NCI-H187 treated with DMSO at 0.1 percent for 48 hours (cell line): ENCODE measurements at regions not wholly inside any gene's neighbourhood (a gene's known extent, or its start where the extent isn't known, plus 50 kb on each side); places are given as distances from the start of the nearest gene placed in this dataset.

Experiments used
- DNase-seq: peaks from one replicate; lab custom pipeline; 2025; lab: John Stamatoyannopoulos, UW

GRCh38 chr14:101066826-101067510 is 163.4 kb upstream of the RTL1 start:
- no peak for DNase-seq

GRCh38 chr14:101068313-101069227 is 165.0 kb upstream of the RTL1 start:
- no peak for DNase-seq

GRCh38 chr14:101069228-101069549 is 165.7 kb upstream of the RTL1 start:
- DNase-seq: no peak

- DNase-seq: no peak
Observed at GRCh38 chr14:101069666-101070362, 166.3 kb upstream of the RTL1 start.

DNA sequence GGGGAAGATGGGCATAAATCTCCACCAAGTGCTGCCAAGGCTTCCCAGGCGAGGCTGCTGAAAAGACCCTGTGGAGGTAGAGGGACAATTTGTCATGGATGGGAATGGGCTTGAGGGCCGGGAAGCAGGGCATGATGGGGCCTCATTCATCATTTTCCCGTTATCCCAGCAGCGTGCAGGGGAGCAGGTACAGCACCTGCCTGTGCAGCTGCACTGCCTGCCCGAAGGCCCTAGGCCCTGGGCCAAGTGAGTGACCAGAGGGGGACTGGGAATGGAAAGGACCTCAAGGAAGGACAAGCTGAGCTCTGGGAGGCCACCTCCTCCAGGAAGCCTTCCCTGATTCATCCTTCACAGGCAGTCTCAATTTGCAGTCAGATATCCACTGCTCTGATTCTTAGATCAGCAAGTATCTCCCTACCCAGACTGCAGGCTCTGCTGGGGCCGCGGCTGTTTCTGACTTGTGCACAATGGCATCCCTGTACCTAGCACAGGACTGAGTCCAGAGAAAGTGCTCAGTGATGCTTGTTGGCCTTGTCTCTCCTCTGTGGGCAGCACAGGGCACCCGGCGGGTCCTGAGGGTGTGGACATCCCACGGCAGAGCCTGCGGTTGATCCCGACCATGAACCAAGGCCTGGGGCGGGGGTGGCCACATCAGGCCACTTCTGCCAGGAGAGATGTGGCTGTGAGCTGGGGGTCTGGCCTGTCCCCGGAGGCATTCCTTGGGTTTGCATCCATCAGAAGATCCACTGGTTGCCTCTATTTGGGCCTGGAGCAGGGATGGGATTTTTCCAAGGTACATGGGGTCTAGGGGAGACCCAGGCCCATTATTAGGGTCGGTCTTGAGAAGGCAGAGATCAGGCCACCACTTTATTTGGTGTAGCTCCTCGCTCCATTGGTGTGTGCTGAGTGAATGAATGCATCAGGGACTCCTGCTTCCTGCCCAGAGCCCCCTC is 167.3 kb upstream of the RTL1 start:
- DNase-seq: no peak

DNA sequence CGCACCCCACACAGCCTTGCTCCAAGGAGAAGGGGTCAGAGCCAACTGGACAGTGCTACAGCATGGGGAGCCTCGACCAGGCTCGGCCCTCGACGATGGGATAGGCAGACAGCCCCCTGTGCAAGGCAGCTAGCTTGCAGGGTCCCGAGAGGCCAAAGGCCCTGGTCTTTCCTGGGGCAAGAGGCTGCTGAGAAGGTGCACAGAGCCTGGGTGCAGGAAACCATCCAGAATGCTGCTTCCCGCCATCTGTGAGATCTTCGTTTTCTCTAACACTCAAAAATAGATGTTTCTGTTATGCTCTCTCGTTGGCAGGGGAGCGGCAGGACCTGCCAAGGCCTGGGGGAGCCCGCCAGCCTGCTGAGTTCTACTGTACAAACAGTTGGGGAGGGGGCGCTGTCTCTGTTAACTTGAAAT is 168.0 kb upstream of the RTL1 start:
- no peak for DNase-seq

DNA sequence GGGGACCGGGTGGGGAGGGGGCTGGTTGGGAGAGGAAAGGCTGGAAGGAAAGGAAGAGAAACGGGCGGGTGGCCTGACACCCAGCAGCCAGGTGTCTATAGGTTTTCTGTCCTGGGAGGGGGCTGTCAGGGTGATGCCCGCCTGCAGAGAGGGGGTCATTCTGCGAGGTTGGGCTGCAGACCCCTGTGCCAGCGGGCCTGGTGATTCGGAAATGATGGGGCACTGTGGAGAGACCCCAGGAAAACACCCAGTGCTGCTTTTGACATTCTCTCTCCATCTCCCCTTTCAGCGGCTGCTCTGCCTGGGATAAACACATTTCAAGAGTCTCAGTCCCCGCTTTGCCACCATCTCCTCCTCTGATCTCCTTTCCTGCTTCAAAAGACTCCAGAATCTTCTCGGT is 168.5 kb upstream of the RTL1 start:
- DNase-seq: no peak

GRCh38 chr14:101072531-101072930 is 169.0 kb upstream of the RTL1 start:
- DNase-seq: no peak

- no peak for DNase-seq
Observed at GRCh38 chr14:101072945-101073597, 169.5 kb upstream of the RTL1 start.

- no peak for DNase-seq
Observed at GRCh38 chr14:101073598-101073965, 170.1 kb upstream of the RTL1 start.

GRCh38 chr14:101074196-101075024 is 170.9 kb upstream of the RTL1 start:
- no peak for DNase-seq

- DNase-seq: no peak
Observed at GRCh38 chr14:101075025-101075800, 171.7 kb upstream of the RTL1 start.

DNA sequence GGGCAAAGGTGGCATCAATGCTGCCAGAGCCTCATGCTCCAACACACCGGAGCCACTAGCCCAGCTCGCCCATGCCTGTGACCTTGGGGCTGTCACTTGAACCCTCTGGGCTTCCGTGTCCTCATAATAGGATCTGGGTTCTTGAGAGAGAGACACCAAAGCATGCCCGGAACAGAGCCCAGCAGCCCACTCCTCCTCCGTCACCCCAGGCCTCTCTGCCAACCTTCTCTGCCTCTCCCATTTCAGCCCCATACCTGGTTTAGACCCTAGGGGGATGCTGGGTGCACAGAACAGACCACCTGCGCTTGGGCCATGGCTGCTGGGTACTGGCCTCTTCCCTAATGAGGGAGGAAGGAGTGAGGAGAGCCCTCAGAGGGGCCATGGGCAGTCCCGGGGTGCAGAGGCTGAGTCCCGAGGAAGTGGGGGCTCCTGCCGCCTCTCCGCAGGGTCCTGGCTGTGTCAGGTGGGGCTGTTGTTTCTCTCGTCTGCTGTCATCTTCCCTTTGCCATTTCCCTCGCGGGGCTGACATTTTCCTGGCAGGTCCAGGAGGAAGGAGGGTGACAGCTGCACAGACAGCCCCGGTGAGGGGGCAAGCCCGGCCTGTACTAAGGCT is 172.4 kb upstream of the RTL1 start:
- no peak for DNase-seq

DNA sequence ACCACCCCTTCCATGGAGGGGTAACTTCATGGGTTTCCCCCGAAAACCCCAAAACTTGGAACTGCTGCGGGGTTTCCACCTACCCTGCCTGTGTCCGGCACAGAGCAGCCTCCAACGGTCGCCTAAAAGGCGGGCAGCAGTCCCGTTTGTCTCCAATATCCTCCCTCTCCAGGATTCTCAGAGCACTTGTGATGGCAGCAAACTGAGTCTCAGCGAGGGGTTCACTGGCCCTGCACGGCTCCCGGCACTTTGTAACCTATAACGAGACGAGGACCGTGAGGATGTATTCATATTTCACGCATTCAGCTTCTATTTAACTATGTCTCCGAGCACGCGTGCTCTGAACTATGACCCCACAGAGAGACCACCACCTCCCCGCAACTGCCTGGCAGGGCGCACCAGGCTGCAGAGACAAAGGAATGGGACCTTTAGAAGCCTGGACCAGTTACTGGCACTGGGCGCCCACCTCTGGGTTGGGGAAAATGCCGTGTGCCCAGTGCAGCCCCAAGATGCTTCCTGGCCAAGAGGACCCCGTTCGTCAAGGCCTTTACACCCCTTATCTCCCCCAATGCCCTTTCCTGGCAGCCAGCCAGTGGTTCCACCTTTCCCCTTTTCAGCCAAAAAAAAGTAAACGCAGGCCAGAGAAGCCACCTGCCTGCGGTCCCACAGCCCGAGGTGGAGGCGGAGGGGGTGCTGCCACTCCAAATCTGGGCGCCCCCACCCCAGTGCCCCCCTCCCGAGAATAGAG is 173.1 kb upstream of the RTL1 start:
- no peak for DNase-seq

DNA sequence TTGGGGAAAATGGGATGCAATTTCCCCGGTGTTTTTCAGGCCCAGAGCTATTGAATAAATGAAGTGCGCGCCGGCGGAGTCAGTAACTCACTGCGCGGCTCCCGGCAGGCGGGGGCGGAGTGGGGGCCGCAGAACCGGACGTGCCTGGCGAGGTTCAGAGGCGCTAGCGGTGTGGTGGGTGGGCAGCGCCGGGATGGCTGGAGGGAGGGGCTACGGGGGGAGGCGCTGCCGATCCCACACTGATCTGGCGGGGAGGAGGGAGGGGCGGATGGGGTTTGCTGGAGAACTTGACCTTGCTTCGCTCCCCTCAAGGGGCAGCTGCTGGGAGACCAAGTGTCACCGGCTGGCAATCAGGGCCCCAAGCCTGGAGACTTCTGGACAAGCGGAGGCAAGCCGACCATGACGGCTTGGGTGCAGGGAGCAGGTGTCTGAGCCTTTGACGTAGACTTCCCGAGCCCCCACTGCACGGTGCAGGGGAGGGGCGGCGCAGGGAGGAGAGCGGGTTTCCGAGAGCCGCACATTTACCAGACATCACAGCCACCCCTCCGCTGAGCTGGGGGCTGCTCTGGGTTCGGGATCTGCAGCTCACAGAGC is 174.1 kb upstream of the RTL1 start:
- DNase-seq: no peak

DNA sequence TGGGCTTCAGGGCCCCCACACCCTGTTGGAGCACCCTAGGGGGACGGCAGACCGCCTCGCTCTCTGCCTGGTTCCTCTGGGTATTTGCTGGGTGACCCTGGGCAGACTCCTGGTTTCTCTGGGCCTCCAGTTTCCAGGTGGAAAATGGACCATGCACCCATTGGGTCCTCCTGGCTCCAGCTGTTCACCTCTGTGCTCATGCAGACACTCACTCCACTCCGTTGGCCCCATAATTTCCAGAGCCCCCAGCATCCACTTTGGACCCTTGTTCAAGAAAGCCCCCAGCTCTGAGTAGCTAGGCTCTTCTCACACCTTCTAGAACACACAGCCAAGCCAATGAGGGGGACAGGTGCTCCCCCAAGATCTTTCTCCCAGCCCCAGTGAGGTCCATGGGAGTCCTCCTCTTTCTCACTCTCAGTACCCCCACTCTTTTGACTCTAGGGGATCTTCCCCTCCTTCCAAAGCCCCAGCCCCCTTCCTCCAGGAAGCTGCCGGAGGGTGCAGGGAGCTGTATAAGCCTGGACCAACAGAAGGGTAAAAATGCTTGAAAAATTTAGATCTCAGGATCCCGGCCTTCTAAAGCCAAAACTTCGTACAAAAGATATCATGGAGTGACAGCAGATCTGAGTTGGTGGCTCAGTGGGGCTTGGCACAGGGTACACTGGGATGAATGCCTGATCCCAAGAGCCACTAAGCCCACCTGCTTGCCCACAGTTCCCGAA is 174.8 kb upstream of the RTL1 start:
- DNase-seq: no peak

DNA sequence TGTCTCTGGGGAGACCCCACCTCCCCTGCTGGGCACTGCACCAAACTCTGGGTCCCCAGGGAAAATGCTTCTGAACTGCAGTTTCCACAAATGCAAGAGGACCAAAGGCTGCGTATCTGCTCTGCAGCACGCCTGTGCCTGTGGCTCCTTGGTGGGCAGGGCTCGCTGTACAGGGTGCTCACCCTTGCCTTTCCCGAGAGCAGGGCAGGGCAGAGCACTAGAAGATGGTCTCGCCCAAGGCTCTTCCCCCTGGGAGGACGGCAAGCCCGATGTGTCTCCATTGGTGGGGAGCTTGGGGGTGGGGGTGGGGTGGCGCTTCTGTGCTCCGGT is 175.3 kb upstream of the RTL1 start:
- DNase-seq: no peak
